Pons (tissue), 1 donor: ENCODE measurements at regions not wholly inside any gene's neighbourhood (a gene's known extent, or its start where the extent isn't known, plus 50 kb on each side); places are given as distances from the start of the nearest gene placed in this dataset.
A peak's percentile ranks its signal among the peaks of the same experiment; 100 is the strongest.

Experiments
- DNase-seq: peaks from one replicate; pipeline ENCODE4 v3.0.0-alpha.2; 2016; ENCODE audit warnings: low spot score

DNA sequence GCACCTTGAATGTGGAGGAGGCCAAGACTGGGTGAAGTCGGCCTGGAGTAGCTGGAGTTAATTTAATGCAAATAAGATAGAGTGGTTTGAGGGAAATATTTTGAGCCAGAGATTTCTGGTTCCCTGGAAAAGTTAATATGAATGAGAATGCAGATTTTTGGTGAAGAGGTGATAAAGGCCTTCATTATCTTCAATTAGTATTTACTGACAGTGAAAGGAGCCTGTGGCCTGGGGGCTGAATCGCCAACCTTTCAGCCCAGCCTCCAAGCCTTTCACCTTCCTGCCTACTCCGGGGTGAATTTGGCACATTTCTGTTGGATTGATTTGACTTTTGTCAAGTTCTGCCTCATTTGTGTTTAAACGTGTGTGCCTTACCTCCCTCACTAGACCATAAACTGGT is 147.8 kb downstream of the SOX2 start:
- DNase-seq: no peak

DNA sequence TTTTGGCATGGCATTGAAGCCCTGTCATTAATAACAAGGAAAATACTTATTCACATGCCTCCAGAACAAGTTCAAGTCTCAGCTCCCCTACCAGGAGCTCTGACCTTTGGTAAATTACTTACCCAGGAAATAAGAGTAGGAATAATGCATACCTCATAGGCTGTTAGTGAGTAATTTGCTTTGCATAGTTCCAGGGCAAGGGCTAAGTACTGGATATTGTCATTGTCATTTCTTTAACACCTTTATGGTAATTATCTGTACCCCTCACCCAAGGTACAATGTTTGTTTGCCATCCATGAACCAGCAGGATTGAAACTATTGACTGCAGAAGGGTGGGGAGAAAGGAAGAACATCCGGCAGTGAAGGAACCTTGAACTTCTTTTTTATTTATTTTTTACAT is 148.5 kb downstream of the SOX2 start:
- DNase-seq: no peak

- DNase-seq: no peak
These were observed 150.8 kb downstream of the SOX2 start for GRCh38 chr3:181862502-181862901.

DNA sequence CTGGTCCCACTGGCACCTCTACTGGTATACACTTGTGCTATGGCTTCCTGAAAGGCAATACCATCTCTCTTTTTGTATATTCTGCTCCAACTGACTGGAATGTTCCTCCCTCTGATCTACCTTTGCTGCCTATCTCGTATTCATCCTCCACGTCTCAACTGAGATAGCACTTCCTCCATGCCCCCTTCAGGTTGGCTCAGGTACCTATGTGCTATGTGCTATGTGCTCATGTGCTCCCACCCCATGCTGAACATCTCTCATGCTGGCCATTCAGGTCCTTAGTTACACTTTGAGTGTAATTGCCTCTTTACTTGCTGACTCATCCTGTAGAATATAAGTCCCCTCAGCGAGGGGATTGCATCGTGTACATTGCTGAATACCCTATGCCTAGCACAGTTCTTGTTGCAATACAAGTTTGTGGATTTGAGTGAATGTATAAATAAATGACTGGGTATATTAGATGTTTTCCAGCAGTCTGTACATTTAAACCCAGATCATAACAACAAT is 156.9 kb downstream of the SOX2 start:
- no peak for DNase-seq

DNA sequence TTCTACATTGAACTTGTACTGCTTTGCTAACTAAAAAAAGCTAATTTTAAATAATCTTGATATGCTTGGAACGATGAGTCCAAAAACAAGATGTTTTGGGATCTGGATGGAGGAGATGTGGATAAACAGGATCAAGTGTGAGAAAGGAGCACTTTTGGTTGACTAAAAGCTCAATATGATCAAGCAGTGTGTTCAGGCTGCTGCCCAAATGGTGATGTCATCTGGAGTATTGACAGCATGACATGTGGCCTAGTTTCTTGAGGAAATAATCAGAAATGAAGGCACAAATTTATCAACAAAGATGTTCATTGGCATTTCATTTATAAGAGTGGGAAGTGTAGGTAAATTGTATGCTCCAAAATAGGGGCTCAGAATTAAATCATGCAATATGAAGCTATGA is 161.2 kb downstream of the SOX2 start:
- peak; percentile 31 for DNase-seq

DNA sequence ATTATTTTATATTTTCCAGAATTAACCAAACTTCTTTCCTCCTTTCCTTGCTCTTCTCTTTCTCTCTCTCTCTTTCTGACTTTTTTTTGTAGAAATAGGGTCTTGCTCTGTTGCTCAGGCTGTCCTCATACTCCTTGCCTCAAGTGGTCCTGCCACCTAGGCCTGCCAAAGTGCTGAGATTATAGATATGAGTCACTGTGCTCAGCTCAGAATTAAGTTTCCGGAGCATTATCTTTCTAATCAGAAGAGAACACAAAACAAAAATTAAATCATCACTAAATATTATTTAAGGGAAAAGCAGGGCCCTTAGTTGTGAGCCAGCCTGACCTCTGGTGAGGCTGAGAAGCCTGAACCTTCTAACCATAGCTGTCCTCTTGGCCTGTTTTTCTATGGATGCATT is 168.2 kb downstream of the SOX2 start:
- no peak for DNase-seq

DNA sequence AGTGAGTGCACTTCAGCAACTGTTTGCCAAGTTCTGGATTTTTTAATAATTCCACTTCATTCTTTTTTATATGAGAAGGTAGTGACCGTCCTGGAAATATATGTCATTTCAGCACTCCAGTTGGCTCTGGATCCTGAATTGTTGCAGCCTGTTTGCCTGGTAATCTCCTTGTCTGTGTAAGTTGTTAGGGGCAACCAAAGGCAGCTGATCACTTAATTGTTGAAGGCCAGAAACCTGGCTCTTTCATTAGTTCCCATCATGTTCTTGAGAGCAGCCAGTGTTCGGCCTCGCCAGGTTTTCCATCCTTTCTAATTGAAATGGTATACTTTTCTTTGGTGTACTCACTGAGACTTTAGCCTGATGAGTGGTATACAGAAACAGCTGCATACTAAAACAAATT is 168.6 kb downstream of the SOX2 start:
- no peak for DNase-seq

GRCh38 chr3:181881749-181882148 is 170.0 kb downstream of the SOX2 start:
- DNase-seq: no peak

GRCh38 chr3:181885868-181886630 is 174.3 kb downstream of the SOX2 start:
- DNase-seq: no peak

DNA sequence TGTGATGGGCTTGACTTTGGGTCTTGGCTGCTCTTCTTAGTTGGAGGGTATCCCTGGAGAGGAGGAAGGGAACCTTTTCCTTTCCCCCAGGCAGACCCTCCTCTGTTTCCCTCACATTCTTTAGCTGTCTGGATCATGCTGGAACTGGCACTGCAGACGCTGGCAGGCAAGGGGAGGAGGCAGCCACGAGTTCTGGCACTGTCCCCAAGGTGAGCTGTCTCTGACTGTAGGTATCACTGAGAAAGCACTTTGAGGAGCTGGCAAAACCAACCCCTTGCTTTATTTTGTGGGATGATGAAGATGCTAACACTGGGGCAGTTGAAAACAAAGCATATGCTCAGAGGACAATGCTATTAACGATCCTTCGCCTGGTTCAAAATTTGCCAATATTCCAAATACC is 175.0 kb downstream of the SOX2 start:
- DNase-seq: no peak

- no peak for DNase-seq
These were observed 176.0 kb downstream of the SOX2 start for GRCh38 chr3:181887685-181888084.

- DNase-seq: no peak
These were observed 176.5 kb downstream of the SOX2 start for GRCh38 chr3:181888234-181888633.

GRCh38 chr3:181892848-181893247 is 181.1 kb downstream of the SOX2 start:
- no peak for DNase-seq

- DNase-seq: no peak
These were observed 184.9 kb downstream of the SOX2 start for GRCh38 chr3:181896605-181897004.

DNA sequence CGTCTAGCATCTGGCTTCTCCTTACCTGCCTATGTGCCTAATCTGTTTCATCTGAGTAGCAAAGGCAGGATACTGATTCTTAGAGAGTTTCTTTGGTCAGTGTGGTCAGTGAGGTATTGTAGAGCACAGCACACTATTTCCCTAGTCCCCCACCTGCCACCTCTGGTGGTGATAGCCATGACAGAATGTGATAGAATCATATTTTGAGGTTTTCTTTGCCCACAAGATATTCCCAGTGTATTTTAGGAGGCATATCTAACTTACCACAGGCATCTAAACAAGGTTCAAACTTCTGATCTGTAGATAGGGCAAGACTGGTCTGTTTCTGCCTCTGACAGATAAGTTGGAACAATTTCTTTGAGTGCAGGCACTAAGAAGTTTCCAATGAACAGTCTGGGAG is 188.0 kb downstream of the SOX2 start:
- no peak for DNase-seq

DNA sequence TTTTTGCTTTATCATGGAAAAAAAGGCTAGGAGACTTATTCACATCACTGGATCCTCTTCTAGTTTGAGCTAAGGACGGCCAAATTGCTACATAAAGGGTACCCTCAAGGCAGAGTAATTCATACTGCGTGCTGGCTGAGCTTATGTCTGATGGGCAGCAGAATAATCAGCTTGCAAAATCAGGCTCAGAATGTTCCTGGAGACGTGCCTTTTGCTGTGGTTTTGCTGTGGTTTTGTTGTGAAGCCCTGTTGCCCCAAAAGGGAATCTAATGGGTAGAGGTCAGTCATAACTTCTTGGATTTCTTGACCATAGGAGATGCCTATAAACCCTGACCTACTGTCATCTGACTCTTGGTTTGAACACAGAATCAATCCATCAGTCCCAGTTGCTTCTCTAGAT is 189.9 kb downstream of the SOX2 start:
- DNase-seq: no peak

GRCh38 chr3:181906338-181906737 is 194.6 kb downstream of the SOX2 start:
- no peak for DNase-seq

DNA sequence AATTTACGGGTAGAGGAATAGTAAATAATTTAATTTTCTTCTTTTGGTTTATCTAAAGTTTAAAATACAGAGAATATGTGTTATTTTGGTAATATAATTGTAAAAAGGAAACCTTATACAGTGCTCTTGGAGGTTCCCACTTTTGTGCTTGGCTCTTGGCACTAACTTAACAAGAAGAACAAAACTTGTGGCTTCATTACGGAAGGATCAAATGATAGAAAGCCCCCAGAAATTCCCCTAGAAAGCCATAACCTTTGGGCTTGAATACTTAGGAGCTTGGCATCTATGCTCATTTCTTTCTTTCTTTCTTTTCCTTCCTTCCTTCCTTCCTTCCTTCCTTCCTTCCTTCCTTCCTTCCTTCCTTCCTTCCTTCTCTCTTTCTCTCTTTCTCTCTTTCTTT is 197.5 kb downstream of the SOX2 start:
- DNase-seq: no peak

DNA sequence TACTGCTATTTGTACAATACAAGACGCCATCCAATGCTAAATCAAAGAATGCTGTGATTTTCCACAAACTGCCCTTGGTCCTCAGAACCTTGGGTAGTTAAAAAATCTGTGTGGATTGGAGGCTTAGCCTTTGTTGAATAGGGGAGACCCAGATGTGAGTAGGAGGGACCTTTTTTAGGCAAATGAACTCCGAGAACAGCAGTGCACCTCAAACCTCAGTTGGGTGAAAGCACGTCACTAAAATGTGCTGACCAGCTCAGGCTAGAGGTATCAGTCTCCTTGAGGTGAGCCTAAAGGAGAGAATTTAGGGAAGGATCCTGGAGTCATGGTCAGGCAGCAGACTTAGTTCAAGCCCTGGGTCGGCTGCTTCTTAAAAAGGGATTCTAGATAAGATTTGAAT is 200.7 kb downstream of the SOX2 start:
- no peak for DNase-seq

DNA sequence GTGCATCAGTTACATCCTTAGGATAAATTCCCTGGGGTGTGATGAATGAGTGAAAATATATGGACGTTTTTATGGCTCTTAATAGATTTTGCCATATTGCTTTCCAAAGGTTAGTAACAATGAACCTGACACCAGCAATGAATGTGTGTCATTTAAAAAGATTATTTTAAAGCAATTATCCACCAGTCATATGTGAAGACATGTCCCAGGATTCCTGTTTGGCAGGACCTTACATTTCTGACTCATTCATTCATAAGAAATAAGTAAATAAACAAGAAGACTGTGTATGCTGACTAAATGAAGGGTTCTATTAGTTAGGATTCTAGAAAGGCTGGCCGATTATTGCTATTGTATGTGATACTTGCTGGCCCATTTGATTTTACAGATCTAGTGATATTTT is 201.5 kb downstream of the SOX2 start:
- DNase-seq: no peak

GRCh38 chr3:181915551-181915950 is 203.8 kb downstream of the SOX2 start:
- DNase-seq: no peak

GRCh38 chr3:181916013-181916412 is 204.3 kb downstream of the SOX2 start:
- DNase-seq: no peak

DNA sequence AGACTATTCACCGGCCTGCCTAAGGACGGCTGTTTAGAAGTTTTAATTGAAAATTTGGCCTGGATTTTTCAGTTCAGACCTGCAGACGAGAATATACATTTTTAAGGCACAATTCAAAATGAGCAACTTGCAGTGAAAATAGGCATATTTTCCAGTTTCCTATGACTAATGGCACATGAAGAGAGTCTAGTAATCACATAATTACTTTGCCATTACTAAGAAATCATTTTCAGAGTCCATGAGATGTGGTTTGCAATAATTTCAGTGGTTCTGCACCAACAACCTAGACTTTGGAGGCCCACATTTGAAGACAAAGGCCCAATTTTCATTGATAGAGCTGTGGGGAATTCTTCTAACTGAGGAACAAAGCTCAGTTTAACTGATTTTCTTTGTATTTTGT is 205.3 kb downstream of the SOX2 start:
- DNase-seq: peak; percentile 36

DNA sequence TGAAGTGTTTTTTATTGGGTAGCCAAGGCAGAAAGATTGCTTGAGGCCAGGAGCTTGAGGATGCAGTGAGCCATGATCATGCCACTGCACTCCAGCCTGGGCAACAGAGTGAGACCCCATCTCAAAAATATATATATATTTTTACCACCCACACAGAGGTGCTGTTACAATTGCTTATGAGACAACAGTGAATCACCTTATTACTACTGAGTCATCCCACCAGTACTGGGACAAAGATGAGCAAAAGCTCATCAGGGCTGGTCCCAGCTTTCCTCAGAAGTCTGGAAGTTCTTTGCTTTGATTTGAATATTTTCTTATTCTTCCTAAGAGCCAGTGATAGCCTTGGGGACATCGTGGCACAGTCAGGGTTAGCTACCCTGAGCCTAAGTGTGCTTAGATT is 207.7 kb downstream of the SOX2 start:
- DNase-seq: no peak
